NCI-H1048 (cell line): ENCODE measurements at regions not wholly inside any gene's neighbourhood (a gene's known extent, or its start where the extent isn't known, plus 50 kb on each side); places are given as distances from the start of the nearest gene placed in this dataset.
"Not testable (repeated sequence)": the region's sequence is repeated elsewhere in the genome, so short reads cannot be mapped to it uniquely, and the experiment has no call there.

ENCODE experiments used
- DNase-seq: peaks from one replicate; lab custom pipeline; 2025; lab: John Stamatoyannopoulos, UW

- no peak for DNase-seq
These were observed 143.5 kb downstream of the TPBG start for GRCh38 chr6:82507112-82507511.

- no peak for DNase-seq
These were observed 147.9 kb downstream of the TPBG start for GRCh38 chr6:82511546-82511945.

DNA sequence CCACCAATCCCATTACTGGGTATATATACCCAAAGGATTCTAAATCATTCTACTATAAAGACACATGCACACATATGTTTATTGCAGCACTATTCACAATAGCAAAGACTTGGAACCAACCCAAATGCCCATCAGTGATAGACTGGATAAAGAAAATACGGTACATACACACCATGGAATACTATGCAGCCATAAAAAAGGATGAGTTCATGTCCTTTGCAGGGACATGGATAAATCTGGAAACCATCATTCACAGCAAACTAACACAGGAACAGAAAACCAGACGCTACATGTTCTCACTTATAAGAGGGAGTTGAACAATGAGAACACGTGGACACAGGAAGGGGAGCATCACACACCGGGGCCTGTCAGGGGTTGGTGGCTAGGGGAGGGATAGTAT, 154.3 kb downstream of the TPBG start:
- not testable (repeated sequence) for DNase-seq

DNA sequence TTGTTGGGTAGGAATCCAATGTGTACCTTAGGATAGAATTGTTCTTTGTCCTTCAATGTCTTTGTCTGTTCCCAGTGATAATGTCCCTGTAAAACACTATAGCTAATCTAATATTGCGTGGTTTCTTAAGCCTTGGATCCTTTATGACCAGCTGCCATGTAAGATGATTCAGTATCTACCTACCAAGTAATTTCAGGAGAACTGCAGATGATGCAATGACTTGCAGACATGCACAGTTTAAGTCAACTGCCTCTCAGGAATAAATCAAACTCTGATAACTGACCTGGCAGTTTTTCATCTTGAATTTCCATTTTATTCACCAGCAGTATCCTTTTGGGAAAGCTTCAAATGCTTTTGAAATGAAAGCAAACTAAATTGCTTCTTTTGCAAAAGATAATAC, 157.8 kb downstream of the TPBG start:
- no peak for DNase-seq

DNA sequence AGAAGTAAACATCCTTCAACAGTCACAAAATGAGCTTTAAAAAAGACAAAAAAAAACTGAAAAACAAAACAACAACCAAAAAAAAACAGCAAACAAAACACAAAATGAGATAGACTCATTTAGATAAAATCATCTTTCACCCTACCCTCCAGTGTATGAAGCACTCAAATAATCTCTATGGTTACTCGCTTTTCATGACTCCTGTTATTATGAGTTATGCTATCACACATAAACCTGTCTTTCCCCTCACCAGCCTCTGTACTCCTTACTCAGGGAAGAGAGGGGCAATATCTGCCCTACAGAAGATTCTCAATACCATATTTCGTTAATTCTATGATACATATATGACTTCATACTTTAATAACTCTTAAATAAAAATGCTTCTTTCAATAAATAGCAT, 158.2 kb downstream of the TPBG start:
- no peak for DNase-seq

- DNase-seq: no peak
These were observed 160.4 kb downstream of the TPBG start for GRCh38 chr6:82524031-82524430.

GRCh38 chr6:82525775-82526495, 162.3 kb downstream of the TPBG start:
- no peak for DNase-seq

DNA sequence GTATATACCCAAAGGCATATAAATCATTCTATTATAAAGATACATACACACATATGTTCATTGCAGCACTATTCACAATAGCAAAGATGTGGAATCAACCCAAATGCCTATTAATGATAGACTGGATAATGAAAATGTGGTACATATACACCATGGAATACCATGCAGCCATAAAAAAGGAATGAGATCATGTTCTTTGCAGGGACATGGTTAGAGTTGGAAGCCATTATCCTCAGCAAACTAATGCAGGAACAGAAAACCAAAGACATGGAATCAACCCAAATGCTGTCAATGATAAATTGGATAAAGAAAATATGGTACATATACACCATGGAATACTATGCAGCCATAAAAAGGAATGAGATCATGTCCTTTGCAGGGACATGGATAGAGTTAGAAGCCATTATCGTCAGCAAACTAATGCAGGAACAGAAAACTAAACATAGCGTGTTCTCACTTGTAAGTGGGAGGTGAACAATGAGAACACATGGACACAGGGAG, 166.4 kb downstream of the TPBG start:
- DNase-seq: not testable (repeated sequence)

DNA sequence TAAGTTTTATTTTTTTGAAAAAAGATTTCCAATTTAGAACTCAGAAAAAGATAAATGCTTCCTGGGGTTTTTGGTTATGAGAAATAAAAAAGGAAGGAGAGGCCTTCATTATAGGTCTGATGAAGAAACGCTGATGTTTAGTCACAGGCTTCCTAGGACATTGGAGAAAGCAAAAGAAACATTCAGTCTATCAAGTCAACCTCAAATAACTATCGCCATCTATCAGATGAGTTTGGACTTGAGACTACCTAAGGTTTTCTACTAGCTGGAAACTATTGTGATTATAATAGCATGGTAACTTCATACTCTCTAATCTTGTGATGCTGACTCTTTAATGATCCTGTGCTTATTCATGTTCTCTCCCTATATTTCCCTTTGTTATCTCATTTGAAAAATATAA, 171.3 kb downstream of the TPBG start:
- no peak for DNase-seq

DNA sequence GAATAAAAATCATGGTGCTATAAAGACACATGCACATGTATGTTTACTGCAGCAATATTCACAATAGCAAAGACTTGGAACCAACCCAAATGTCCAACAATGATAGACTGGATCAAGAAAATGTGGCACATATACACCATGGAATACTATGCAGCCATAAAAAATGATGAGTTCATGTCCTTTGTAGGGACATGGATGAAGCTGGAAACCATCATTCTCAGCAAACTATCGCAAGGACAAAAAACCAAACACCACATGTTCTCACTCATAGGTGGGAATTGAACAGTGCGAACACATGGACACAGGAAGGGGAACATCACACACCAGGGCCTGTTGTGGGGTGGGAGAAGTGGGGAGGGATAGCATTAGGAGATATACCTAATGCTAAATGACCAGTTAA, 185.9 kb downstream of the TPBG start:
- not testable (repeated sequence) for DNase-seq

- DNase-seq: not testable (repeated sequence)
These were observed 187.7 kb downstream of the TPBG start for GRCh38 chr6:82551311-82551710.

DNA sequence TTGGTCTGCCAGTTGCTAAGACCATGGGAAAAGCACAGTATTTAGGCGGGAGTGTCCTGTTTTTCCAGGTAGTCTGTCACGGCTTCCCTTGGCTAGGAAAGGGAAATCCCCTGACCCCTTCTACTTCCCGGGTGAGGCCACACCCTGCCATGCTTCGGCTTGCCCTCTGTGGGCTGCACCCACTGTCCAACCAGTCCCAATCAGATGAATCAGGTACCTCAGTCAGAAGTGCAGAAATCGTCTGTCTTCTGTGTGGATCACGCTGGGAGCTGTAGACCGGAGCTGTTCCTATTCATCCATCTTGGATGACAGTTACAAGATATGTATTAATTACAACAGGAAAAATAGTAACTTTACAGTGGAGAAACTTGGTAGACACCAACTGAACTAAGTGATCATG, 188.2 kb downstream of the TPBG start:
- no peak for DNase-seq

- DNase-seq: no peak
These were observed 190.4 kb downstream of the TPBG start for GRCh38 chr6:82553863-82554531.

DNA sequence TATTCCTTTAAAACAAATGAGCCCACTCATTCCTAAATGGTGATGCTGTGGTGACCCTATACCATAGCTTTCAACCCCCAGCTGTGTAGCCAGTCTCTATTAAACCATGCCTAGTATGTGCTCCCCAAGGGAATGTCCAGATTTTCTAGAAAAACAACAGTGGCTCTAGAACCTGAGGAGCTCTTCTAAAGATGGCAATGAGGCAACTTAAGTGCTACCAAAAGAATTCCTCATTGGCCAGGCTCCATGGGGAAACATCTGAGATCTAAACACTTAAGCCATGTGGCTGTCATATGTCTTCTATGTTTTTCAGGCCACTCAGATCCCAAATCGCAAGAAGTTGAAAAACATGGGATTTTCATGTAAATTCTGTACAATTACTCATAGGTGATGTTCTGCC, 191.0 kb downstream of the TPBG start:
- no peak for DNase-seq

DNA sequence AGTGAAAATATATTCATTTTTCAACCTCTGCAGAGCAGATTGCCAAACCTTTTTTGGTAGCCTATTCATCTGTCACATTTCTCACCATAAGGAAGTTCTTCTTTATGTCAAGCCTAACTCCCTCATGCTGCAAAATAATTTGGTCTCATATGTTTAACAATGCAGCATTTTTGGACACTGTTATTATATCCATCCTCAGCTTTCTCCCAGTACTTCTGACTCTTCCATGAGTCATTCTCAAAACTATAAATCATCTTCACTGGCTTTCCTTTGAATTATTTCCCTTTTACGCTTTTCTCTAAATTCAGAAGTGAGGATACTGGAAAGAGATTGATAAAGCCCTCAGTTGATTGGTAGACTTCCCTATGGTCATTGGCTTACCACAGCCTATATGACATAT, 192.2 kb downstream of the TPBG start:
- DNase-seq: no peak

- DNase-seq: not testable (repeated sequence)
These were observed 194.9 kb downstream of the TPBG start for GRCh38 chr6:82558531-82558930.

- DNase-seq: no peak
These were observed 204.0 kb downstream of the TPBG start for GRCh38 chr6:82567621-82568020.

GRCh38 chr6:82568290-82568993, 204.8 kb downstream of the TPBG start:
- DNase-seq: no peak

GRCh38 chr6:82569022-82569421, 205.4 kb downstream of the TPBG start:
- DNase-seq: no peak

GRCh38 chr6:82570083-82570482, 206.5 kb downstream of the TPBG start:
- DNase-seq: no peak

DNA sequence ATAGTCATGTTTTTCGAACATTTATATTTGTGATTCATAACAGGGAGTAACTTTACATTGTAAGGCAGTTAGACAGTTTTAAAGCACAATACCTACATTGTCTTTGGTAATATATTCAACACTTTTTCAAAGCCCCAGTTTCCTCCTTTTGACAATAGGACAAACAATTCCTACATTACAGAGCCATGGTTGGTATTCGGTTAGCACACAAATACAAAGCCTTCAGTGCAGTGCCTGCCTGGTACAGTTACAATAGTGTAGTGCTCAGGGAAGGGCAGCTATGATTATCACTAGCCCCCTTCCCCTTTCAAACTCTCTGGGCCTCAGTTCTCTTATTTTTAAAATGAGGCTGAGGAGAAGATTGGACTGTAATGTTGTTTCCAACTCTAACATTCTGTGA, 207.8 kb downstream of the TPBG start:
- DNase-seq: no peak

- DNase-seq: no peak
These were observed 209.8 kb downstream of the TPBG start for GRCh38 chr6:82573254-82573972.
